ENCODE measurements at regions not wholly inside any gene's neighbourhood (a gene's known extent, or its start where the extent isn't known, plus 50 kb on each side); places are given as distances from the start of the nearest gene placed in this dataset.

DNA sequence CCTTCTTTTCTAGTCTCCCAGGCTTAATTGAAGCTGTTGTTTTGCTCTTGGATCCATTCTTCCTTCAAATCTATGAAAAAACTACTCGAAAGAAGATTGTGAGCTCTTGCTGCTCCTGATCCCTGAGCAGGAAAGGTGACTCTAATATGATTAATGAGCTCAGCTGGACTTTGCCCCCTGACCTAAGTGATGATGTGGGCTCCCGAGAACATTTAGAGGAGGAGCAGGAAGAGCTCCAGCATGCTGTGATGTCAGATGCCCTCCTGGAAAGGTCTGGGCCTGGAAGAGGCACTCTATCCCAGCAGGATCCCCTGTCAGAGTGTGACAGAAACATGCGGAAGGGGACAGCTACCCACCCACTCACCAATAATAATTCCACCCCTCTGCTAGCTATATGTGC lies 117.9 kb upstream of the PELI1 start:
- TF ChIP-seq, protein P1, sequence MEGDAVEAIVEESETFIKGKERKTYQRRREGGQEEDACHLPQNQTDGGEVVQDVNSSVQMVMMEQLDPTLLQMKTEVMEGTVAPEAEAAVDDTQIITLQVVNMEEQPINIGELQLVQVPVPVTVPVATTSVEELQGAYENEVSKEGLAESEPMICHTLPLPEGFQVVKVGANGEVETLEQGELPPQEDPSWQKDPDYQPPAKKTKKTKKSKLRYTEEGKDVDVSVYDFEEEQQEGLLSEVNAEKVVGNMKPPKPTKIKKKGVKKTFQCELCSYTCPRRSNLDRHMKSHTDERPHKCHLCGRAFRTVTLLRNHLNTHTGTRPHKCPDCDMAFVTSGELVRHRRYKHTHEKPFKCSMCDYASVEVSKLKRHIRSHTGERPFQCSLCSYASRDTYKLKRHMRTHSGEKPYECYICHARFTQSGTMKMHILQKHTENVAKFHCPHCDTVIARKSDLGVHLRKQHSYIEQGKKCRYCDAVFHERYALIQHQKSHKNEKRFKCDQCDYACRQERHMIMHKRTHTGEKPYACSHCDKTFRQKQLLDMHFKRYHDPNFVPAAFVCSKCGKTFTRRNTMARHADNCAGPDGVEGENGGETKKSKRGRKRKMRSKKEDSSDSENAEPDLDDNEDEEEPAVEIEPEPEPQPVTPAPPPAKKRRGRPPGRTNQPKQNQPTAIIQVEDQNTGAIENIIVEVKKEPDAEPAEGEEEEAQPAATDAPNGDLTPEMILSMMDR (IDR thresholded peaks at IDR 0.05; ENCODE audit: insufficient read depth, low read length): no peak
- TF ChIP-seq POLR2AphosphoS5 (IDR thresholded peaks at IDR 0.05; ENCODE audit: low read depth): no peak
- TF ChIP-seq, protein P2, sequence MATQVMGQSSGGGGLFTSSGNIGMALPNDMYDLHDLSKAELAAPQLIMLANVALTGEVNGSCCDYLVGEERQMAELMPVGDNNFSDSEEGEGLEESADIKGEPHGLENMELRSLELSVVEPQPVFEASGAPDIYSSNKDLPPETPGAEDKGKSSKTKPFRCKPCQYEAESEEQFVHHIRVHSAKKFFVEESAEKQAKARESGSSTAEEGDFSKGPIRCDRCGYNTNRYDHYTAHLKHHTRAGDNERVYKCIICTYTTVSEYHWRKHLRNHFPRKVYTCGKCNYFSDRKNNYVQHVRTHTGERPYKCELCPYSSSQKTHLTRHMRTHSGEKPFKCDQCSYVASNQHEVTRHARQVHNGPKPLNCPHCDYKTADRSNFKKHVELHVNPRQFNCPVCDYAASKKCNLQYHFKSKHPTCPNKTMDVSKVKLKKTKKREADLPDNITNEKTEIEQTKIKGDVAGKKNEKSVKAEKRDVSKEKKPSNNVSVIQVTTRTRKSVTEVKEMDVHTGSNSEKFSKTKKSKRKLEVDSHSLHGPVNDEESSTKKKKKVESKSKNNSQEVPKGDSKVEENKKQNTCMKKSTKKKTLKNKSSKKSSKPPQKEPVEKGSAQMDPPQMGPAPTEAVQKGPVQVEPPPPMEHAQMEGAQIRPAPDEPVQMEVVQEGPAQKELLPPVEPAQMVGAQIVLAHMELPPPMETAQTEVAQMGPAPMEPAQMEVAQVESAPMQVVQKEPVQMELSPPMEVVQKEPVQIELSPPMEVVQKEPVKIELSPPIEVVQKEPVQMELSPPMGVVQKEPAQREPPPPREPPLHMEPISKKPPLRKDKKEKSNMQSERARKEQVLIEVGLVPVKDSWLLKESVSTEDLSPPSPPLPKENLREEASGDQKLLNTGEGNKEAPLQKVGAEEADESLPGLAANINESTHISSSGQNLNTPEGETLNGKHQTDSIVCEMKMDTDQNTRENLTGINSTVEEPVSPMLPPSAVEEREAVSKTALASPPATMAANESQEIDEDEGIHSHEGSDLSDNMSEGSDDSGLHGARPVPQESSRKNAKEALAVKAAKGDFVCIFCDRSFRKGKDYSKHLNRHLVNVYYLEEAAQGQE (IDR thresholded peaks at IDR 0.05; ENCODE audit: insufficient replicate concordance, low read depth): no peak
- no peak for TF ChIP-seq GABPA (IDR thresholded peaks at IDR 0.05; ENCODE audit: low read depth)
